Smooth muscle cell (in vitro differentiated cells): ENCODE measurements at regions not wholly inside any gene's neighbourhood (a gene's known extent, or its start where the extent isn't known, plus 50 kb on each side); places are given as distances from the start of the nearest gene placed in this dataset.

ENCODE experiments used
- DNase-seq: peaks from one replicate; lab custom pipeline; 2025; ENCODE audit not compliant: unreplicated experiment; lab: John Stamatoyannopoulos, UW
- H2AFZ ChIP-seq: fragments of 200-600 bp; sonication (generic); 2 replicates; pipeline ENCODE4 v1.6.0; 2016; ENCODE audit warnings: antibody characterized with exemption, low read depth, mild to moderate bottlenecking
- H3F3A ChIP-seq: fragments of 200-600 bp; sonication (generic); 2 replicates; pipeline ENCODE4 v1.6.0; 2017; ENCODE audit warnings: antibody characterized with exemption, low read depth
- H3K27ac ChIP-seq: fragments of 200-600 bp; sonication (generic); 2 replicates; pipeline ENCODE4 v1.5.1; 2016; ENCODE audit warnings: low read depth, mild to moderate bottlenecking
- H3K27me3 ChIP-seq: fragments of 200-600 bp; sonication (generic); 2 replicates; pipeline ENCODE4 v1.6.1; 2016; ENCODE audit warnings: low read depth, mild to moderate bottlenecking
- H3K36me3 ChIP-seq: fragments of 200-600 bp; sonication (generic); 2 replicates; pipeline ENCODE4 v1.5.1; 2016; ENCODE audit warnings: low read depth
- H3K4me1 ChIP-seq: fragments of 200-600 bp; sonication (generic); 2 replicates; pipeline ENCODE4 v1.5.1; 2016; ENCODE audit warnings: low read depth
- H3K4me2 ChIP-seq: fragments of 200-600 bp; sonication (generic); 2 replicates; pipeline ENCODE4 v1.6.0; 2016; ENCODE audit warnings: mild to moderate bottlenecking
- H3K4me3 ChIP-seq: fragments of 200-600 bp; sonication (generic); 2 replicates; pipeline ENCODE4 v1.5.1; 2016; ENCODE audit warnings: mild to moderate bottlenecking
- H3K79me2 ChIP-seq: fragments of 200-600 bp; sonication (generic); 2 replicates; pipeline ENCODE4 v1.6.0; 2016; ENCODE audit warnings: low read depth, mild to moderate bottlenecking
- H3K9ac ChIP-seq: fragments of 200-600 bp; sonication (generic); 2 replicates; pipeline ENCODE4 v1.6.0; 2016; ENCODE audit warnings: low read depth
- H3K9me3 ChIP-seq: fragments of 200-600 bp; sonication (generic); replicated peaks from 2 replicates; pipeline ENCODE4 v1.5.1; 2016; ENCODE audit warnings: low read depth
- H4K20me1 ChIP-seq: fragments of 200-600 bp; sonication (generic); 2 replicates; pipeline ENCODE4 v1.6.0; 2016; ENCODE audit warnings: low read depth
- CTCF ChIP-seq: fragments of 200-600 bp; sonication (generic); IDR thresholded peaks from 2 replicates; pipeline ENCODE4 v1.5.1; 2017; ENCODE audit warnings: borderline replicate concordance, mild to moderate bottlenecking, antibody characterized with exemption; ENCODE audit not compliant: insufficient read depth, poor library complexity, severe bottlenecking
- WGBS: methylation state at CpG from one replicate; pipeline ENCODE4 v1.1.7; 2016; ENCODE audit warnings: low lambda C conversion rate; 5-methylcytosine and 5-hydroxymethylcytosine counted together

- H3K4me2 ChIP-seq: no peak overlapping the region
- no peak overlapping the region for H2AFZ ChIP-seq
- H3K27me3 ChIP-seq: no peaks in the 10 kb centered on the region
- 83% methylated on average over 3 of the region's 3 CpGs for WGBS
- peaks cover 2% of the 10 kb centered on the region for H3F3A ChIP-seq
- no peak for DNase-seq
- H3K4me1 ChIP-seq: peaks cover 2% of the 10 kb centered on the region
- no peak for TF ChIP-seq CTCF
- no peak overlapping the region for H3K9ac ChIP-seq
- no peaks in the 10 kb centered on the region for H3K9me3 ChIP-seq
- H3K4me3 ChIP-seq: no peak overlapping the region
- H3K27ac ChIP-seq: no peak overlapping the region
- H3K79me2 ChIP-seq: no peaks in the 10 kb centered on the region
- H3K36me3 ChIP-seq: no peaks in the 10 kb centered on the region
- H4K20me1 ChIP-seq: no peaks in the 10 kb centered on the region
Measured at GRCh38 chr20:4076671-4077070, 61.3 kb upstream of the RNF24 start.

- TF ChIP-seq CTCF: no peak
- Histone ChIP-seq H3K27ac (no peak overlapping the region), H2AFZ (no peak overlapping the region), H3K9ac (no peak overlapping the region), H3K36me3 (no peaks in the 10 kb centered on the region), H3K79me2 (no peaks in the 10 kb centered on the region), H3K4me2 (no peak overlapping the region), H3F3A (no peaks in the 10 kb centered on the region), H3K4me1 (no peaks in the 10 kb centered on the region), H3K9me3 (no peaks in the 10 kb centered on the region), H3K27me3 (no peaks in the 10 kb centered on the region), H3K4me3 (no peak overlapping the region), H4K20me1 (no peaks in the 10 kb centered on the region)
- DNase-seq: no peak
- 94% methylated on average over 3 of the region's 3 CpGs for WGBS
Measured at GRCh38 chr20:4076033-4076432, 60.7 kb upstream of the RNF24 start.

- Histone ChIP-seq H3K4me2 (no peak overlapping the region), H3F3A (no peaks in the 10 kb centered on the region), H3K36me3 (no peaks in the 10 kb centered on the region), H3K79me2 (no peaks in the 10 kb centered on the region), H3K27ac (no peak overlapping the region), H3K4me1 (no peaks in the 10 kb centered on the region), H3K9ac (no peak overlapping the region), H3K9me3 (no peaks in the 10 kb centered on the region), H4K20me1 (no peaks in the 10 kb centered on the region), H2AFZ (no peak overlapping the region), H3K4me3 (no peak overlapping the region), H3K27me3 (no peaks in the 10 kb centered on the region)
- TF ChIP-seq CTCF: no peak
- DNase-seq: no peak
- 88% methylated on average over 7 of the region's 7 CpGs for WGBS
Measured at GRCh38 chr20:4074877-4075455, 59.6 kb upstream of the RNF24 start.
